Astrocyte (in vitro differentiated cells and primary cell): ENCODE measurements at regions not wholly inside any gene's neighbourhood (a gene's known extent, or its start where the extent isn't known, plus 50 kb on each side); places are given as distances from the start of the nearest gene placed in this dataset.

Experiments used
- EZH2 ChIP-seq: IDR thresholded peaks from 2 replicates; pipeline ENCODE4 v1.6.1; 2012; ENCODE audit warnings: mild to moderate bottlenecking, low read length, inconsistent platforms; ENCODE audit not compliant: insufficient read depth
- TF ChIP-seq, protein P1 (sequence below): IDR thresholded peaks from 2 replicates; pipeline ENCODE4 v1.5.1; 2011; ENCODE audit warnings: low read depth, mild to moderate bottlenecking, inconsistent platforms, low read length, moderate library complexity; ENCODE audit not compliant: insufficient read depth

GRCh38 chr5:160926428-160926827 is 74.4 kb upstream of the ATP10B start:
- TF ChIP-seq, protein P1, sequence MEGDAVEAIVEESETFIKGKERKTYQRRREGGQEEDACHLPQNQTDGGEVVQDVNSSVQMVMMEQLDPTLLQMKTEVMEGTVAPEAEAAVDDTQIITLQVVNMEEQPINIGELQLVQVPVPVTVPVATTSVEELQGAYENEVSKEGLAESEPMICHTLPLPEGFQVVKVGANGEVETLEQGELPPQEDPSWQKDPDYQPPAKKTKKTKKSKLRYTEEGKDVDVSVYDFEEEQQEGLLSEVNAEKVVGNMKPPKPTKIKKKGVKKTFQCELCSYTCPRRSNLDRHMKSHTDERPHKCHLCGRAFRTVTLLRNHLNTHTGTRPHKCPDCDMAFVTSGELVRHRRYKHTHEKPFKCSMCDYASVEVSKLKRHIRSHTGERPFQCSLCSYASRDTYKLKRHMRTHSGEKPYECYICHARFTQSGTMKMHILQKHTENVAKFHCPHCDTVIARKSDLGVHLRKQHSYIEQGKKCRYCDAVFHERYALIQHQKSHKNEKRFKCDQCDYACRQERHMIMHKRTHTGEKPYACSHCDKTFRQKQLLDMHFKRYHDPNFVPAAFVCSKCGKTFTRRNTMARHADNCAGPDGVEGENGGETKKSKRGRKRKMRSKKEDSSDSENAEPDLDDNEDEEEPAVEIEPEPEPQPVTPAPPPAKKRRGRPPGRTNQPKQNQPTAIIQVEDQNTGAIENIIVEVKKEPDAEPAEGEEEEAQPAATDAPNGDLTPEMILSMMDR = no peak
- TF ChIP-seq EZH2 = no peak
